NT2/D1 (cell line): ENCODE measurements at regions not wholly inside any gene's neighbourhood (a gene's known extent, or its start where the extent isn't known, plus 50 kb on each side); places are given as distances from the start of the nearest gene placed in this dataset.
"Not testable (repeated sequence)": the region's sequence is repeated elsewhere in the genome, so short reads cannot be mapped to it uniquely, and the experiment has no call there.

Experiments
- DNase-seq: peaks from one replicate; pipeline ENCODE4 v3.0.0-alpha.2; 2011; ENCODE audit warnings: low read depth, low spot score
- H3K27me3 ChIP-seq: 2 replicates; pipeline ENCODE4 v1.6.0; 2011; ENCODE audit warnings: mild to moderate bottlenecking; ENCODE audit not compliant: insufficient read length, insufficient read depth
- H3K36me3 ChIP-seq: 2 replicates; pipeline ENCODE4 v1.6.1; 2011; ENCODE audit warnings: mild to moderate bottlenecking, low read length, mixed read lengths; ENCODE audit not compliant: insufficient read depth, insufficient read length
- H3K4me1 ChIP-seq: 2 replicates; pipeline ENCODE4 v1.5.1; 2011; ENCODE audit not compliant: insufficient read depth, insufficient read length
- H3K4me3 ChIP-seq: 2 replicates; pipeline ENCODE4 v1.5.1; 2011; ENCODE audit warnings: low read depth; ENCODE audit not compliant: insufficient read length
- H3K9ac ChIP-seq: 2 replicates; pipeline ENCODE4 v1.6.0; 2011; ENCODE audit warnings: low read depth; ENCODE audit not compliant: insufficient read length
- H3K9me3 ChIP-seq: 2 replicates; pipeline ENCODE4 v1.5.1; 2011; ENCODE audit warnings: mild to moderate bottlenecking, low read length; ENCODE audit not compliant: insufficient read depth
- SUZ12 ChIP-seq: IDR thresholded peaks from 2 replicates; pipeline ENCODE4 v1.6.1; 2011; ENCODE audit not compliant: insufficient read length, insufficient read depth; ENCODE audit errors: extremely low read depth
- YY1 ChIP-seq: IDR thresholded peaks from 2 replicates; pipeline ENCODE4 v1.6.1; 2011; ENCODE audit not compliant: insufficient read length, insufficient read depth
- ZNF274 ChIP-seq: IDR thresholded peaks from 2 replicates; pipeline ENCODE4 v1.6.1; 2011; ENCODE audit warnings: mild to moderate bottlenecking, low read depth, low read length

GRCh38 chr18:30787410-30787809 is 255.1 kb downstream of the DSC3 start:
- TF ChIP-seq YY1 (no peak), ZNF274 (no peak), SUZ12 (no peak)
- no peaks in the 10 kb centered on the region for H3K36me3 ChIP-seq
- H3K4me1 ChIP-seq = no peaks in the 10 kb centered on the region
- H3K9me3 ChIP-seq = peaks cover 5% of the 10 kb centered on the region; the same call in 1 of the 2 replicates
- no peaks in the 10 kb centered on the region for H3K27me3 ChIP-seq
- H3K9ac ChIP-seq = no peak overlapping the region
- DNase-seq = no peak
- H3K4me3 ChIP-seq = no peak overlapping the region

- Histone ChIP-seq H3K27me3 (no peaks in the 10 kb centered on the region), H3K9ac (no peak overlapping the region), H3K36me3 (no peaks in the 10 kb centered on the region), H3K9me3 (0 out of 2 replicates have a peak, but pooled peaks cover 5% of the 10 kb centered on the region), H3K4me3 (no peak overlapping the region), H3K4me1 (no peaks in the 10 kb centered on the region)
- no peak for TF ChIP-seq YY1
- TF ChIP-seq SUZ12 = no peak
- DNase-seq = no peak
These were observed 260.9 kb downstream of the DSC3 start for GRCh38 chr18:30781601-30782000.

GRCh38 chr18:30775629-30776028 is 266.9 kb downstream of the DSC3 start:
- DNase-seq = peak; percentile 16
- Histone ChIP-seq H3K4me1 (no peaks in the 10 kb centered on the region), H3K9me3 (peaks cover 12% of the 10 kb centered on the region), H3K27me3 (no peaks in the 10 kb centered on the region), H3K9ac (no peak overlapping the region), H3K36me3 (no peaks in the 10 kb centered on the region), H3K4me3 (no peak overlapping the region)
- TF ChIP-seq SUZ12 = no peak

GRCh38 chr18:30772170-30772569 is 270.4 kb downstream of the DSC3 start:
- not testable (repeated sequence) for DNase-seq, H3K36me3 ChIP-seq, H3K9ac ChIP-seq, H3K4me3 ChIP-seq, H3K4me1 ChIP-seq
- Histone ChIP-seq H3K27me3 (peaks cover 18% of the 10 kb centered on the region), H3K9me3 (peaks cover 13% of the 10 kb centered on the region)

GRCh38 chr18:30766053-30766452 is 276.5 kb downstream of the DSC3 start:
- no peak for TF ChIP-seq SUZ12
- no peak for TF ChIP-seq ZNF274
- no peak for TF ChIP-seq YY1
- no peak for DNase-seq
- no peaks in the 10 kb centered on the region for H3K36me3 ChIP-seq
- no peak overlapping the region for H3K4me3 ChIP-seq
- H3K27me3 ChIP-seq = peaks cover 71% of the 10 kb centered on the region
- H3K9me3 ChIP-seq = peaks cover 28% of the 10 kb centered on the region
- H3K9ac ChIP-seq = no peak overlapping the region
- no peaks in the 10 kb centered on the region for H3K4me1 ChIP-seq

- DNase-seq = no peak
- H3K27me3 ChIP-seq = peaks cover 80% of the 10 kb centered on the region
- H3K9ac ChIP-seq = no peak overlapping the region
- H3K4me3 ChIP-seq = no peak overlapping the region
- peaks cover 26% of the 10 kb centered on the region for H3K9me3 ChIP-seq
- H3K4me1 ChIP-seq = no peaks in the 10 kb centered on the region
- TF ChIP-seq ZNF274 (no peak), YY1 (no peak)
- no peaks in the 10 kb centered on the region for H3K36me3 ChIP-seq
These were observed 277.3 kb downstream of the DSC3 start for GRCh38 chr18:30765247-30765646.

- TF ChIP-seq YY1 (no peak), ZNF274 (no peak), SUZ12 (no peak)
- Histone ChIP-seq H3K4me3 (no peak overlapping the region), H3K9me3 (peaks cover 26% of the 10 kb centered on the region), H3K4me1 (no peaks in the 10 kb centered on the region), H3K27me3 (peaks cover 80% of the 10 kb centered on the region), H3K9ac (no peak overlapping the region), H3K36me3 (no peaks in the 10 kb centered on the region)
- peak; percentile 81 for DNase-seq
These were observed 278.6 kb downstream of the DSC3 start for GRCh38 chr18:30763902-30764350.

GRCh38 chr18:30754846-30755245 is 287.7 kb downstream of the DSC3 start:
- Histone ChIP-seq H3K4me1 (no peaks in the 10 kb centered on the region), H3K4me3 (no peak overlapping the region), H3K9me3 (no peaks in the 10 kb centered on the region), H3K9ac (no peak overlapping the region), H3K27me3 (peaks cover 3% of the 10 kb centered on the region), H3K36me3 (no peaks in the 10 kb centered on the region)
- no peak for DNase-seq
- TF ChIP-seq ZNF274 (no peak), YY1 (no peak), SUZ12 (no peak)
